Stomach (tissue), 8 donors: ENCODE measurements at regions not wholly inside any gene's neighbourhood (a gene's known extent, or its start where the extent isn't known, plus 50 kb on each side); places are given as distances from the start of the nearest gene placed in this dataset.

Experiments
- DNase-seq, 2 donors: peaks; one replicate each; pipeline versions ENCODE4 v3.0.0 to v3.0.0-alpha.2; 2013 to 2019
- H3K27ac ChIP-seq, 5 donors: fragments of 200-600 bp in 4 of 5; sonication (generic) in 4 of 5; one replicate each; pipeline ENCODE4 v1.5.1; 2013 to 2019; ENCODE audit warnings: mild to moderate bottlenecking in 1 of 5, moderate library complexity in 1 of 5
- H3K27me3 ChIP-seq, 3 donors: fragments of 200-600 bp; sonication (generic); one replicate each; pipeline ENCODE4 v1.5.1; 2017 to 2019; ENCODE audit warnings: mixed run types in 1 of 3
- H3K36me3 ChIP-seq, 4 donors: fragments of 200-600 bp; sonication (generic); 1 replicate in 3 of 4; 2 replicates in 1 of 4; pipeline ENCODE4 v1.5.1; 2016 to 2019
- H3K4me1 ChIP-seq, 4 donors: fragments of 200-600 bp; sonication (generic); one replicate each; pipeline ENCODE4 v1.5.1; 2016 to 2019
- H3K4me3 ChIP-seq, 4 donors: fragments of 200-600 bp; sonication (generic) in 3 of 4; one replicate each; pipeline ENCODE4 v1.5.1; 2016 to 2019; ENCODE audit warnings: mild to moderate bottlenecking in 1 of 4
- H3K9me3 ChIP-seq, 4 donors: fragments of 200-600 bp; sonication (generic); one replicate each; pipeline ENCODE4 v1.5.1; 2016 to 2019
- CTCF ChIP-seq, 7 experiments: fragments of 450-650 bp in 4 of 7; fragments of 200-600 bp in 3 of 7; sonication (generic) in 3 of 7; IDR thresholded peaks; one replicate each; pipeline ENCODE4 v1.5.1; 2016 to 2019; ENCODE audit warnings: antibody characterized with exemption in 7 of 7, control low read depth in 2 of 7, mild to moderate bottlenecking in 1 of 7
- EP300 ChIP-seq: sonication (generic); formaldehyde crosslinking; IDR thresholded peaks from one replicate; pipeline ENCODE4 v1.6.1; 2017; ENCODE audit warnings: antibody characterized with exemption
- POLR2A ChIP-seq, 4 donors: fragments of 450-650 bp; IDR thresholded peaks; one replicate each; pipeline ENCODE4 v1.6.1; 2016; ENCODE audit warnings: antibody characterized with exemption in 4 of 4, control low read depth in 2 of 4, mild to moderate bottlenecking in 1 of 4, moderate library complexity in 1 of 4
- POLR2AphosphoS5 ChIP-seq, 3 donors: sonication (generic); formaldehyde crosslinking; IDR thresholded peaks; one replicate each; pipeline ENCODE4 v1.6.1; 2016; ENCODE audit warnings: antibody characterized with exemption in 3 of 3
- WGBS, 5 donors: extraction: QIAGEN DNeasy Blood & Tissue Kit in 3 of 5; methylation state at CpG; one replicate each; pipeline versions ENCODE4 v1.1.5 to v1.1.7; 2013 to 2018; 5-methylcytosine and 5-hydroxymethylcytosine counted together
- intact Hi-C: fragments of 100-400 bp; cut with DNase I; formaldehyde crosslinking; loops from one replicate; pipeline ENCODE4 v1.15.1; 2023; ENCODE audit warnings: low total_unique reads
- donor health status: healthy with polysubstance abuse.
- donor health status: Bipolar disorder and iron deficiency.
- donor health status: healthy.

- 80 to 96% (median 89%) methylated on average over 1 of the region's 1 CpG for WGBS, 5 donors
- Histone ChIP-seq H3K4me1 (peaks cover 0 to 9% (median 0%) of the 10 kb centered on the region in 4 donors), H3K36me3 (no peaks in the 10 kb centered on the region), H3K4me3 (no peak overlapping the region), H3K27me3 (no peaks in the 10 kb centered on the region), H3K27ac (peak overlapping the region in 1 of 5 donors; percentile 21), H3K9me3 (no peaks in the 10 kb centered on the region)
- DNase-seq: no peak
- intact Hi-C loops: no loop called here
- TF ChIP-seq POLR2A (IDR thresholded peaks at IDR 0.05) (no peak), CTCF (IDR thresholded peaks at IDR 0.05) (no peak), POLR2AphosphoS5 (IDR thresholded peaks at IDR 0.05) (no peak), EP300 (no peak)
Observed at GRCh38 chr1:65623895-65624294, 168.8 kb upstream of the PDE4B start.

GRCh38 chr1:65625528-65625927 lies 167.2 kb upstream of the PDE4B start:
- Histone ChIP-seq H3K4me3 (no peak overlapping the region), H3K4me1 (peaks cover 0 to 9% (median 0%) of the 10 kb centered on the region in 4 donors), H3K27me3 (no peaks in the 10 kb centered on the region), H3K27ac (peak overlapping the region in 3 of 5 donors; percentile 29 to 50 (median 47)), H3K9me3 (no peaks in the 10 kb centered on the region), H3K36me3 (no peaks in the 10 kb centered on the region)
- intact Hi-C loops: no loop called here
- no peak for TF ChIP-seq POLR2AphosphoS5 (IDR thresholded peaks at IDR 0.05)
- 20 to 53% (median 31%) methylated on average over 2 of the region's 2 CpGs for WGBS, 5 donors
- peak in 1 of 2 donors; percentile 3 for DNase-seq

- WGBS, 5 donors: 29 to 64% (median 46%) methylated on average over 3 of the region's 3 CpGs
- peaks cover 0 to 9% (median 0%) of the 10 kb centered on the region in 4 donors for H3K4me1 ChIP-seq
- H3K27ac ChIP-seq: peak overlapping the region; percentile 14 to 70 (median 47)
- H3K36me3 ChIP-seq: no peaks in the 10 kb centered on the region
- H3K27me3 ChIP-seq: no peaks in the 10 kb centered on the region
- no peak overlapping the region for H3K4me3 ChIP-seq
- H3K9me3 ChIP-seq: no peaks in the 10 kb centered on the region
- no peak for TF ChIP-seq CTCF (IDR thresholded peaks at IDR 0.05)
- no peak for TF ChIP-seq POLR2A (IDR thresholded peaks at IDR 0.05)
- TF ChIP-seq EP300: no peak
- TF ChIP-seq POLR2AphosphoS5 (IDR thresholded peaks at IDR 0.05): no peak
- intact Hi-C loops: no loop called here
- peak; percentile 14 to 31 for DNase-seq
Observed at GRCh38 chr1:65626003-65626402, 166.7 kb upstream of the PDE4B start.

- 78 to 80% (median 78%) methylated on average over 2 of the region's 2 CpGs for WGBS, 5 donors
- Histone ChIP-seq H3K4me1 (peaks cover 0 to 9% (median 0%) of the 10 kb centered on the region in 4 donors), H3K4me3 (no peak overlapping the region), H3K27me3 (no peaks in the 10 kb centered on the region), H3K27ac (no peak overlapping the region), H3K36me3 (no peaks in the 10 kb centered on the region), H3K9me3 (no peaks in the 10 kb centered on the region)
- TF ChIP-seq POLR2A (IDR thresholded peaks at IDR 0.05) (no peak), POLR2AphosphoS5 (IDR thresholded peaks at IDR 0.05) (no peak), CTCF (IDR thresholded peaks at IDR 0.05) (no peak), EP300 (no peak)
- DNase-seq: no peak
- intact Hi-C loops: no loop called here
Observed at GRCh38 chr1:65629788-65630187, 162.9 kb upstream of the PDE4B start.

- 37 to 45% (median 40%) methylated on average over 2 of the region's 2 CpGs for whole genome bisulfite sequencing, 5 donors
- no peak overlapping the region for H3K4me3 ChIP-seq
- TF ChIP-seq EP300: no peak
- no peaks in the 10 kb centered on the region for H3K36me3 ChIP-seq
- intact Hi-C loops: no loop called here
- no peak for DNase-seq
- no peaks in the 10 kb centered on the region for H3K27me3 ChIP-seq
- peaks cover 0 to 3% (median 0%) of the 10 kb centered on the region in 4 donors for H3K4me1 ChIP-seq
- H3K27ac ChIP-seq: no peak overlapping the region
- H3K9me3 ChIP-seq: no peaks in the 10 kb centered on the region
Observed at GRCh38 chr1:65630855-65631254, 161.8 kb upstream of the PDE4B start.
